ENCODE measurements at regions not wholly inside any gene's neighbourhood (a gene's known extent, or its start where the extent isn't known, plus 50 kb on each side); places are given as distances from the start of the nearest gene placed in this dataset.

- no peaks in the 10 kb centered on the region for H3K36me3 ChIP-seq
- intact Hi-C loops (cut with DNase I; ENCODE audit: low total_unique reads) = no loop called here
- no peak overlapping the region for H3K27ac ChIP-seq
- H3K27me3 ChIP-seq = no peaks in the 10 kb centered on the region
- no peaks in the 10 kb centered on the region for H3K9me3 ChIP-seq
- no peaks in the 10 kb centered on the region for H3K4me1 ChIP-seq
- H3K4me3 ChIP-seq = no peak overlapping the region
- TF ChIP-seq CTCF (IDR thresholded peaks at IDR 0.05 in 4 of 5, conservative IDR thresholded peaks at IDR 0.05 in 1 of 5) = no peak
- no peak for TF ChIP-seq POLR2A (IDR thresholded peaks at IDR 0.05)
- ATAC-seq = no peak
- DNase-seq = no peak
- in situ Hi-C loops (cut with MboI; ENCODE audit: low sequenced_read_pairs in 4 of 4) = no loop called here
These were observed 136.1 kb upstream of the MYCN start for GRCh38 chr2:15804246-15804619.

GRCh38 chr2:15804691-15805090 lies 135.7 kb upstream of the MYCN start:
- Histone ChIP-seq H3K27me3 (no peaks in the 10 kb centered on the region), H3K27ac (no peak overlapping the region), H3K36me3 (no peaks in the 10 kb centered on the region), H3K4me3 (no peak overlapping the region), H3K9me3 (no peaks in the 10 kb centered on the region), H3K4me1 (no peaks in the 10 kb centered on the region)
- DNase-seq (no peak), ATAC-seq (no peak)
- intact Hi-C loops (cut with DNase I; ENCODE audit: low total_unique reads) (no loop called here), in situ Hi-C loops (cut with MboI; ENCODE audit: low sequenced_read_pairs in 4 of 4) (no loop called here)
- TF ChIP-seq CTCF (IDR thresholded peaks at IDR 0.05 in 4 of 5, conservative IDR thresholded peaks at IDR 0.05 in 1 of 5) = no peak
- TF ChIP-seq POLR2A (IDR thresholded peaks at IDR 0.05) = no peak

GRCh38 chr2:15805206-15805605 lies 135.1 kb upstream of the MYCN start:
- Histone ChIP-seq H3K36me3 (no peaks in the 10 kb centered on the region), H3K9me3 (no peaks in the 10 kb centered on the region), H3K4me3 (no peak overlapping the region), H3K4me1 (no peaks in the 10 kb centered on the region), H3K27ac (no peak overlapping the region), H3K27me3 (no peaks in the 10 kb centered on the region)
- TF ChIP-seq CTCF (IDR thresholded peaks at IDR 0.05 in 4 of 5, conservative IDR thresholded peaks at IDR 0.05 in 1 of 5) (no peak), POLR2A (IDR thresholded peaks at IDR 0.05) (no peak)
- intact Hi-C loops (cut with DNase I; ENCODE audit: low total_unique reads) = no loop called here
- no peak for ATAC-seq
- no peak for DNase-seq
- in situ Hi-C loops (cut with MboI; ENCODE audit: low sequenced_read_pairs in 4 of 4) = no loop called here

GRCh38 chr2:15805772-15806171 lies 134.6 kb upstream of the MYCN start:
- no peaks in the 10 kb centered on the region for H3K27me3 ChIP-seq
- in situ Hi-C loops (cut with MboI; ENCODE audit: low sequenced_read_pairs in 4 of 4) (no loop called here), intact Hi-C loops (cut with DNase I; ENCODE audit: low total_unique reads) (no loop called here)
- DNase-seq (no peak), ATAC-seq (no peak)
- H3K27ac ChIP-seq = no peak overlapping the region
- TF ChIP-seq POLR2A (IDR thresholded peaks at IDR 0.05) = no peak
- TF ChIP-seq CTCF (IDR thresholded peaks at IDR 0.05 in 4 of 5, conservative IDR thresholded peaks at IDR 0.05 in 1 of 5) = no peak
- no peaks in the 10 kb centered on the region for H3K9me3 ChIP-seq
- H3K36me3 ChIP-seq = no peaks in the 10 kb centered on the region
- no peaks in the 10 kb centered on the region for H3K4me1 ChIP-seq
- H3K4me3 ChIP-seq = no peak overlapping the region

GRCh38 chr2:15806801-15807417 lies 133.4 kb upstream of the MYCN start:
- Histone ChIP-seq H3K27ac (no peak overlapping the region), H3K36me3 (no peaks in the 10 kb centered on the region), H3K4me3 (no peak overlapping the region), H3K27me3 (no peaks in the 10 kb centered on the region), H3K4me1 (no peaks in the 10 kb centered on the region), H3K9me3 (no peaks in the 10 kb centered on the region)
- no peak for TF ChIP-seq CTCF (IDR thresholded peaks at IDR 0.05 in 4 of 5, conservative IDR thresholded peaks at IDR 0.05 in 1 of 5)
- TF ChIP-seq POLR2A (IDR thresholded peaks at IDR 0.05) = no peak
- ATAC-seq (no peak), DNase-seq (no peak)
- intact Hi-C loops (cut with DNase I; ENCODE audit: low total_unique reads) (no loop called here), in situ Hi-C loops (cut with MboI; ENCODE audit: low sequenced_read_pairs in 4 of 4) (no loop called here)
